ENCODE measurements at regions not wholly inside any gene's neighbourhood (a gene's known extent, or its start where the extent isn't known, plus 50 kb on each side); places are given as distances from the start of the nearest gene placed in this dataset.

DNA sequence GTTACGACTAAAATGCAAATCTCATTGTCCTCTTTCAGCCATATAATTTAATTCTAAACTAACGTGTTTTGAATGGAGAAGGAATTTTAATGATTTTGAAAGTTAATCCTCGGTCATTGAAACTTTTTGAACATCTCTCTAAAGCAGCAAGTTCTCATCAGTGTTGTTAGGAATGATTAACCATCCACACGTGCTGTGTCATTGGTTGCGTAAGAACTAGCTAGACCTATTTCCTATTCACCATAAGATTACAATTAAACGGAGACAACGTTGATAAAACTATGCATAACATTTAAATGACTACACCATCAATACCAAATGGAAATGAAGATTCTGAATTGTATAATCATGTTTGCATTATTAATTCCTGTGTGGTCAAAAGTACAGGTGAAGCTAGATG, 155.6 kb upstream of the IRS2 start:
- TF ChIP-seq, protein P1, sequence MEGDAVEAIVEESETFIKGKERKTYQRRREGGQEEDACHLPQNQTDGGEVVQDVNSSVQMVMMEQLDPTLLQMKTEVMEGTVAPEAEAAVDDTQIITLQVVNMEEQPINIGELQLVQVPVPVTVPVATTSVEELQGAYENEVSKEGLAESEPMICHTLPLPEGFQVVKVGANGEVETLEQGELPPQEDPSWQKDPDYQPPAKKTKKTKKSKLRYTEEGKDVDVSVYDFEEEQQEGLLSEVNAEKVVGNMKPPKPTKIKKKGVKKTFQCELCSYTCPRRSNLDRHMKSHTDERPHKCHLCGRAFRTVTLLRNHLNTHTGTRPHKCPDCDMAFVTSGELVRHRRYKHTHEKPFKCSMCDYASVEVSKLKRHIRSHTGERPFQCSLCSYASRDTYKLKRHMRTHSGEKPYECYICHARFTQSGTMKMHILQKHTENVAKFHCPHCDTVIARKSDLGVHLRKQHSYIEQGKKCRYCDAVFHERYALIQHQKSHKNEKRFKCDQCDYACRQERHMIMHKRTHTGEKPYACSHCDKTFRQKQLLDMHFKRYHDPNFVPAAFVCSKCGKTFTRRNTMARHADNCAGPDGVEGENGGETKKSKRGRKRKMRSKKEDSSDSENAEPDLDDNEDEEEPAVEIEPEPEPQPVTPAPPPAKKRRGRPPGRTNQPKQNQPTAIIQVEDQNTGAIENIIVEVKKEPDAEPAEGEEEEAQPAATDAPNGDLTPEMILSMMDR (IDR thresholded peaks at IDR 0.05; ENCODE audit: insufficient read depth in 1 of 2, low read depth in 1 of 2, low read length in 1 of 2, severe bottlenecking in 1 of 2, unreplicated experiment in 1 of 2), result no peak
- H3K9me3 Mint-ChIP-seq (ENCODE audit: unreplicated experiment), result no peaks in the 10 kb centered on the region
- no peak overlapping the region for H3K4me3 ChIP-seq (ENCODE audit: low read depth, low read length)
- H3K4me1 ChIP-seq, result peaks cover 8% of the 10 kb centered on the region
- BruUV-seq (replicated peaks), result no TSS peak
- H3K36me3 ChIP-seq (ENCODE audit: control insufficient read depth, insufficient read depth, low read length), result no peaks in the 10 kb centered on the region
- H3K9me3 ChIP-seq, result peaks cover 7% of the 10 kb centered on the region; the same call in 1 of the 2 replicates
- H3K4me3 Mint-ChIP-seq (ENCODE audit: unreplicated experiment), result no peak overlapping the region
- ChIA-PET CTCF (no interaction called here), POLR2A (no interaction called here)
- H3K27me3 ChIP-seq (replicated peaks; ENCODE audit: control insufficient read depth, insufficient read depth, low read length), result no peaks in the 10 kb centered on the region
- intact Hi-C loops (cut with micrococcal nuclease; ENCODE audit: unreplicated experiment), result no loop called here
- no peaks in the 10 kb centered on the region for H3K4me1 Mint-ChIP-seq (ENCODE audit: low read depth, unreplicated experiment)
- H3K36me3 Mint-ChIP-seq (ENCODE audit: insufficient read depth, unreplicated experiment), result no peaks in the 10 kb centered on the region
- no peaks in the 10 kb centered on the region for H3K27me3 Mint-ChIP-seq (ENCODE audit: insufficient read depth, unreplicated experiment)
- no peak for DNase-seq
- H3K27ac Mint-ChIP-seq (ENCODE audit: unreplicated experiment), result no peak overlapping the region

DNA sequence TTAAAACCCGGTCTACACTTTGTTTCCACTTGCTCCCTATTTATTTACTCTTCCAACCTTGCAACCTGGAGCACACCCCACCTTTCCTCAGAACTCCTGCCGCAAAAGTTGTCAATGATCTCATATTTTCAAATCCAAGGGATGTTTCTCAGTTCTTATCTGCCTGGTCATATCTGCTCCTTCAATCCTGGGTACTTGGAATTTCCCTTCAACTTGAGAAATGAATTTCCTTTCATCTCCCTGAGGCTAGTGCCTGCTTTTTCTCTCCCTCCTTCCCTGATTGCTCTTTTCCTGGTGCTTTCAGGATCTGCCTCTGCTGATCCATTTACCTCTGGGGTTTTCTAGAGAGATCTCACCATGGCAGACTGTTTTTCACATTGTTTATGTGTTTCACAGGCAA, 154.8 kb upstream of the IRS2 start:
- no peaks in the 10 kb centered on the region for H3K36me3 Mint-ChIP-seq (ENCODE audit: insufficient read depth, unreplicated experiment)
- peaks cover 8% of the 10 kb centered on the region for H3K4me1 ChIP-seq
- TF ChIP-seq, protein P1 (IDR thresholded peaks at IDR 0.05; ENCODE audit: insufficient read depth in 1 of 2, low read depth in 1 of 2, low read length in 1 of 2, severe bottlenecking in 1 of 2, unreplicated experiment in 1 of 2), result no peak
- ChIA-PET POLR2A (no interaction called here), CTCF (no interaction called here)
- DNase-seq, result no peak
- H3K4me3 Mint-ChIP-seq (ENCODE audit: unreplicated experiment), result no peak overlapping the region
- intact Hi-C loops (cut with micrococcal nuclease; ENCODE audit: unreplicated experiment), result no loop called here
- no peaks in the 10 kb centered on the region for H3K27me3 Mint-ChIP-seq (ENCODE audit: insufficient read depth, unreplicated experiment)
- no TSS peak for BruUV-seq (replicated peaks)
- H3K27ac Mint-ChIP-seq (ENCODE audit: unreplicated experiment), result no peak overlapping the region
- H3K36me3 ChIP-seq (ENCODE audit: control insufficient read depth, insufficient read depth, low read length), result no peaks in the 10 kb centered on the region
- H3K9me3 ChIP-seq, result peaks cover 7% of the 10 kb centered on the region; the same call in 1 of the 2 replicates
- H3K4me3 ChIP-seq (ENCODE audit: low read depth, low read length), result no peak overlapping the region
- no peaks in the 10 kb centered on the region for H3K27me3 ChIP-seq (replicated peaks; ENCODE audit: control insufficient read depth, insufficient read depth, low read length)
- H3K4me1 Mint-ChIP-seq (ENCODE audit: low read depth, unreplicated experiment), result no peaks in the 10 kb centered on the region
- no peaks in the 10 kb centered on the region for H3K9me3 Mint-ChIP-seq (ENCODE audit: unreplicated experiment)

DNA sequence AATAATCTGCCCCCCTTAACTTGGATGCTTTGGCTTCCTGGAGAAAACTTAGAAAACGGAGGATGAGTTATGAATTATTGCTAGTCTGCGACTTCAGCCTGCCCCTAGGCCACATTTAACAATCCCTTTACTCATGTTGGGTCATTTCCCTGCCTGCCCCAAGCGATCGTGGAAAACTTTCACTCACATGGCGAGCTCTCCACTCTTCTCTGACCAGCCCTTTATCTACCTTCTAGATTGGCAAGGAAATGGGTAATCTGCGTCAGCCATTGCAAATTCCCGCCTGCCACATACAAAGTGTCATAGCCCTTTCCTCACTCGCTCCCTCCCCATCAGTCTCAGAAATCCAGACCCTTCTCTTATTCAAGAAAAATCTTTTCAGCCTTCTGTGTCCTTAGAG, 154.3 kb upstream of the IRS2 start:
- Mint-ChIP-seq H3K4me3 (ENCODE audit: unreplicated experiment) (no peak overlapping the region), H3K36me3 (ENCODE audit: insufficient read depth, unreplicated experiment) (no peaks in the 10 kb centered on the region), H3K27me3 (ENCODE audit: insufficient read depth, unreplicated experiment) (no peaks in the 10 kb centered on the region), H3K27ac (ENCODE audit: unreplicated experiment) (no peak overlapping the region), H3K4me1 (ENCODE audit: low read depth, unreplicated experiment) (no peaks in the 10 kb centered on the region), H3K9me3 (ENCODE audit: unreplicated experiment) (no peaks in the 10 kb centered on the region)
- BruUV-seq (replicated peaks), result no TSS peak
- TF ChIP-seq, protein P1 (IDR thresholded peaks at IDR 0.05; ENCODE audit: insufficient read depth in 1 of 2, low read depth in 1 of 2, low read length in 1 of 2, severe bottlenecking in 1 of 2, unreplicated experiment in 1 of 2), result no peak
- ChIA-PET POLR2A (no interaction called here), CTCF (no interaction called here)
- peaks cover 4% of the 10 kb centered on the region; the same call in 1 of the 2 replicates for H3K9me3 ChIP-seq
- H3K36me3 ChIP-seq (ENCODE audit: control insufficient read depth, insufficient read depth, low read length), result no peaks in the 10 kb centered on the region
- peaks cover 8% of the 10 kb centered on the region for H3K4me1 ChIP-seq
- H3K27me3 ChIP-seq (replicated peaks; ENCODE audit: control insufficient read depth, insufficient read depth, low read length), result no peaks in the 10 kb centered on the region
- DNase-seq, result no peak
- no peak overlapping the region for H3K4me3 ChIP-seq (ENCODE audit: low read depth, low read length)
- intact Hi-C loops (cut with micrococcal nuclease; ENCODE audit: unreplicated experiment), result no loop called here
